HepG2 (cell line): ENCODE measurements at regions not wholly inside any gene's neighbourhood (a gene's known extent, or its start where the extent isn't known, plus 50 kb on each side); places are given as distances from the start of the nearest gene placed in this dataset.

ENCODE experiments used
- ATAC-seq: fragments of 200-7000 bp; cut with Tn5 transposase; 3 replicates; pipeline ENCODE4 v1.9.1; 2020; ENCODE audit warnings: mild to moderate bottlenecking, moderate library complexity
- BruUV-seq: library from RNA; stranded (reverse); fragments of 400-500 nt; replicated peaks from 2 replicates; lab custom pipeline; 2021; lab: Mats Ljungman, UMichigan
- CTCF ChIA-PET: fragments of 300-600 bp; formaldehyde crosslinking; extraction: SDS; loops from one replicate; lab custom pipeline; 2021; ENCODE audit warnings: low total read pairs, inconsistent platforms, low intra/inter-chr PET ratio; lab: Yijun Ruan, JAX
- POLR2A ChIA-PET: fragments of 350-600 bp; sonication (Branson Sonifier 250); formaldehyde crosslinking; loops from one replicate; lab custom pipeline; 2020; ENCODE audit warnings: antibody characterized with exemption, inconsistent platforms; lab: Yijun Ruan, JAX
- DNase-seq: peaks from one replicate; pipeline ENCODE4 v3.0.0-alpha.2; 2015; ENCODE audit warnings: low spot score
- FAIRE-seq: peaks from 3 replicates; lab custom pipeline; 2011; peaks lifted over from hg19 to GRCh38; lab: Jason Lieb, UNC
- H2AFZ ChIP-seq: one replicate; pipeline ENCODE4 v1.6.1; 2011; ENCODE audit warnings: low read length, inconsistent platforms
- H3K27ac ChIP-seq: fragments of 300-600 bp; 3 replicates; pipeline ENCODE4 v1.8.0; 2011; ENCODE audit warnings: mixed run types, mild to moderate bottlenecking, mixed read lengths, low read length, inconsistent platforms; ENCODE audit not compliant: insufficient read depth; ENCODE audit errors: extremely low read length
- H3K27me3 ChIP-seq, 2 experiments: fragments of 200-600 bp in 1 of 2; 2 replicates in 1 of 2; 3 replicates in 1 of 2; pipeline versions ENCODE4 v1.6.0 to v1.8.0; 2011; ENCODE audit warnings: low read length in 2 of 2, mild to moderate bottlenecking in 2 of 2, moderate library complexity in 2 of 2, inconsistent platforms in 1 of 2; ENCODE audit not compliant: insufficient read depth in 2 of 2, control insufficient read depth in 1 of 2
- H3K36me3 ChIP-seq, 2 experiments: fragments of 200-600 bp in 1 of 2; replicated peaks in 1 of 2; 2 replicates in 1 of 2; 3 replicates in 1 of 2; pipeline versions ENCODE4 v1.5.1 to v1.8.0; 2011; ENCODE audit warnings: low read length in 2 of 2, inconsistent platforms in 1 of 2; ENCODE audit not compliant: insufficient read depth in 2 of 2, control insufficient read depth in 1 of 2
- H3K4me1 ChIP-seq: 2 replicates; pipeline ENCODE4 v1.5.1; 2012; ENCODE audit warnings: low read length, inconsistent platforms; ENCODE audit not compliant: insufficient read depth
- H3K4me2 ChIP-seq: 2 replicates; pipeline ENCODE4 v1.6.0; 2011; ENCODE audit warnings: low read depth, low read length, inconsistent platforms
- H3K4me3 ChIP-seq, 3 experiments: fragments of 200-600 bp in 1 of 3; sonication (generic), shearing (Covaris generic) in 1 of 3; replicated peaks in 1 of 3; 2 replicates each; pipeline ENCODE4 v1.5.1; 2011 to 2016; ENCODE audit warnings: low read length in 3 of 3, inconsistent platforms in 2 of 3, low read depth in 2 of 3, mild to moderate bottlenecking in 2 of 3, control low read depth in 1 of 3, mixed read lengths in 1 of 3; ENCODE audit not compliant: insufficient read depth in 1 of 3
- H3K79me2 ChIP-seq: one replicate; pipeline ENCODE4 v1.6.1; 2011; ENCODE audit warnings: low read length, inconsistent platforms; ENCODE audit not compliant: insufficient read depth
- H3K9ac ChIP-seq: 2 replicates; pipeline ENCODE4 v1.6.0; 2011; ENCODE audit warnings: mild to moderate bottlenecking, low read depth, low read length, inconsistent platforms; ENCODE audit not compliant: insufficient read depth
- H3K9me3 ChIP-seq: 2 replicates; pipeline ENCODE4 v1.5.1; 2012; ENCODE audit warnings: mild to moderate bottlenecking, low read length
- H4K20me1 ChIP-seq: 2 replicates; pipeline ENCODE4 v1.6.0; 2011; ENCODE audit warnings: inconsistent platforms, mild to moderate bottlenecking, low read length, moderate library complexity; ENCODE audit not compliant: insufficient read depth
- ELK4 ChIP-seq: sonication (generic); formaldehyde crosslinking; IDR thresholded peaks from 2 replicates; pipeline ENCODE4 v1.9.0; 2021; ENCODE audit warnings: missing genetic modification reagents, borderline replicate concordance
- EP300 ChIP-seq, 3 experiments: sonication (generic) in 1 of 3; formaldehyde crosslinking in 1 of 3; IDR thresholded peaks; 2 replicates each; pipeline versions ENCODE4 v1.5.1 to v1.6.1; 2011 to 2020; ENCODE audit warnings: low read depth in 2 of 3, low read length in 2 of 3, borderline replicate concordance in 1 of 3, improper control_type of control experiment in 1 of 3, mild to moderate bottlenecking in 1 of 3, missing genetic modification reagents in 1 of 3, moderate library complexity in 1 of 3
- IRF9 ChIP-seq: sonication (generic); formaldehyde crosslinking; IDR thresholded peaks from 2 replicates; pipeline ENCODE4 v1.8.0; 2022; ENCODE audit warnings: missing genetic modification reagents, mild to moderate bottlenecking, borderline replicate concordance
- ISL2 ChIP-seq: sonication (generic); formaldehyde crosslinking; IDR thresholded peaks from 2 replicates; pipeline ENCODE4 v1.5.0; 2020; ENCODE audit warnings: missing genetic modification reagents
- MZF1 ChIP-seq: sonication (generic); formaldehyde crosslinking; IDR thresholded peaks from 2 replicates; pipeline ENCODE4 v1.8.1; 2023; ENCODE audit warnings: mild to moderate bottlenecking, missing genetic modification reagents, borderline replicate concordance
- SYNCRIP ChIP-seq: fragments of 200-400 bp; formaldehyde crosslinking; IDR thresholded peaks from 2 replicates; pipeline ENCODE4 v1.6.1; 2018; ENCODE audit warnings: mild to moderate bottlenecking, low read depth, low read length; ENCODE audit not compliant: insufficient read depth
- ZNF160 ChIP-seq: sonication (generic); formaldehyde crosslinking; IDR thresholded peaks from 2 replicates; pipeline ENCODE4 v1.8.0; 2022; ENCODE audit warnings: mild to moderate bottlenecking, inconsistent platforms, missing genetic modification reagents
- ZNF746 ChIP-seq: sonication (generic); formaldehyde crosslinking; IDR thresholded peaks from 2 replicates; pipeline ENCODE4 v1.8.0; 2022; ENCODE audit warnings: mild to moderate bottlenecking, missing genetic modification reagents
- ZNF749 ChIP-seq: sonication (generic); formaldehyde crosslinking; IDR thresholded peaks from 2 replicates; pipeline ENCODE4 v1.8.0; 2022; ENCODE audit warnings: mild to moderate bottlenecking, missing genetic modification reagents, moderate library complexity, borderline replicate concordance
- WGBS: methylation state at CpG from one replicate; pipeline ENCODE4 v1.1.6; 2017; ENCODE audit warnings: low lambda C conversion rate; 5-methylcytosine and 5-hydroxymethylcytosine counted together
- in situ Hi-C: cut with HindIII; loops from 2 replicates; pipeline ENCODE4 v1.10.0; 2017; ENCODE audit warnings: low pct_unique_long_range_greater_than_20kb; ENCODE audit not compliant: extremely low pct_ligation_motif_present
- intact Hi-C: fragments of 100-400 bp; cut with micrococcal nuclease; formaldehyde crosslinking; loops from one replicate; pipeline ENCODE4 v1.10.0; 2022; ENCODE audit not compliant: unreplicated experiment
- TF ChIP-seq, protein P1 (sequence below): sonication (generic); formaldehyde crosslinking; IDR thresholded peaks from 2 replicates; pipeline ENCODE4 v1.4.0; 2020; ENCODE audit warnings: missing genetic modification reagents

DNA sequence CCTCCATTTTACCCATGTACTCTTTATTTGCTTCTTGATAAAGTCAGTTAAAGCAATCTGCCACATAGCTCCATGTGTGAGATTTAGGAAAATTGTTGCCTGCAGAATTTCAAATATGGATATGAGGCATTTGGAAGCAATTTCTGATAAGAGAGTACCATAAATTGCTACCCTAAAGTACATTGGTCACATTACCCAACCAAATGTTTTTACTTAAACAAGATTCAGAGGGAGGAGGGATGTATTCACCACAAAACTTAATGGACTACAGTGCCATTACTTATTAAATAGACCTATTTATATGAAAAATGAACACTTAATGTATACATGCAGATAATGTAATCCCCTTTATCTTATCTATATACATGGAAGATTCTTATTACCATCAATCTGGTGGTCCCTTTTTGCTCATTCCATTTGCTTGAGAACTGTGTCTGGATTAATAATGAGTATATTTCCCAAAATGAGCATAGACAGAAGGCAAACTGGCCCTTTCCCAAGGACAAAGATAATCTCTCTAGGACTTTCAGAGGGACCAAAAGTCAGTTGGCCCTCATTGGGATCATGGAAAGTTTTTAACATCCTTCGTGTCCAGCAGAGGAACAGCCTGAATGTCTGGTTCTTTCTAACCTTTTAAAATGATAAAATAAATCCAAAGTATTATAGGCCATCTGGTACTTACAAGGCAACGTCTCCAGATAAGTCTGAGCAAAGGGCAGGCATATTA lies 526.4 kb downstream of the CBLN4 start:
- DNase-seq (no peak), FAIRE-seq (no peak), ATAC-seq (no peak)
- Histone ChIP-seq H3K4me2 (no peak overlapping the region), H3K4me1 (peaks cover 9% of the 10 kb centered on the region; the same call in 1 of the 2 replicates), H3K27ac (no peak overlapping the region), H3K79me2 (no peaks in the 10 kb centered on the region), H3K9me3 (peaks cover 89% of the 10 kb centered on the region), H4K20me1 (no peaks in the 10 kb centered on the region), H3K36me3 (no peaks in the 10 kb centered on the region), H3K27me3 (no peaks in the 10 kb centered on the region), H3K4me3 (no peak overlapping the region), H3K9ac (no peak overlapping the region), H2AFZ (no peak overlapping the region)
- no TSS peak for BruUV-seq
- WGBS: 2% methylated on average over 2 of the region's 2 CpGs
- TF ChIP-seq SYNCRIP: no peak
- TF ChIP-seq ZNF160 (CRISPR knock-in tag): no peak
- TF ChIP-seq MZF1: no peak
- no peak for TF ChIP-seq EP300 (IDR thresholded peaks at IDR 0.05; ENCODE audit: low read depth in 2 of 2, low read length in 2 of 2)
- no peak for TF ChIP-seq EP300 (CRISPR knock-in tag; IDR thresholded peaks at IDR 0.05; ENCODE audit: borderline replicate concordance)
- no peak for TF ChIP-seq ISL2 (CRISPR knock-in tag)
- no peak for TF ChIP-seq ZNF746 (CRISPR knock-in tag)
- TF ChIP-seq ELK4 (CRISPR knock-in tag): no peak
- TF ChIP-seq ZNF749 (CRISPR knock-in tag): no peak
- TF ChIP-seq, protein P1, sequence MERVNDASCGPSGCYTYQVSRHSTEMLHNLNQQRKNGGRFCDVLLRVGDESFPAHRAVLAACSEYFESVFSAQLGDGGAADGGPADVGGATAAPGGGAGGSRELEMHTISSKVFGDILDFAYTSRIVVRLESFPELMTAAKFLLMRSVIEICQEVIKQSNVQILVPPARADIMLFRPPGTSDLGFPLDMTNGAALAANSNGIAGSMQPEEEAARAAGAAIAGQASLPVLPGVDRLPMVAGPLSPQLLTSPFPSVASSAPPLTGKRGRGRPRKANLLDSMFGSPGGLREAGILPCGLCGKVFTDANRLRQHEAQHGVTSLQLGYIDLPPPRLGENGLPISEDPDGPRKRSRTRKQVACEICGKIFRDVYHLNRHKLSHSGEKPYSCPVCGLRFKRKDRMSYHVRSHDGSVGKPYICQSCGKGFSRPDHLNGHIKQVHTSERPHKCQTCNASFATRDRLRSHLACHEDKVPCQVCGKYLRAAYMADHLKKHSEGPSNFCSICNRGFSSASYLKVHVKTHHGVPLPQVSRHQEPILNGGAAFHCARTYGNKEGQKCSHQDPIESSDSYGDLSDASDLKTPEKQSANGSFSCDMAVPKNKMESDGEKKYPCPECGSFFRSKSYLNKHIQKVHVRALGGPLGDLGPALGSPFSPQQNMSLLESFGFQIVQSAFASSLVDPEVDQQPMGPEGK: no peak
- TF ChIP-seq IRF9: no peak
- intact Hi-C loops: no loop called here
- in situ Hi-C loops: no loop called here
- ChIA-PET POLR2A (no interaction called here), CTCF (no interaction called here)
